AML-193 (cell line): ENCODE measurements at regions not wholly inside any gene's neighbourhood (a gene's known extent, or its start where the extent isn't known, plus 50 kb on each side); places are given as distances from the start of the nearest gene placed in this dataset.
"Not testable (repeated sequence)": the region's sequence is repeated elsewhere in the genome, so short reads cannot be mapped to it uniquely, and the experiment has no call there.

Source experiments
- DNase-seq, 2 experiments: peaks; one replicate each; lab custom pipeline; 2025; lab: John Stamatoyannopoulos, UW

DNA sequence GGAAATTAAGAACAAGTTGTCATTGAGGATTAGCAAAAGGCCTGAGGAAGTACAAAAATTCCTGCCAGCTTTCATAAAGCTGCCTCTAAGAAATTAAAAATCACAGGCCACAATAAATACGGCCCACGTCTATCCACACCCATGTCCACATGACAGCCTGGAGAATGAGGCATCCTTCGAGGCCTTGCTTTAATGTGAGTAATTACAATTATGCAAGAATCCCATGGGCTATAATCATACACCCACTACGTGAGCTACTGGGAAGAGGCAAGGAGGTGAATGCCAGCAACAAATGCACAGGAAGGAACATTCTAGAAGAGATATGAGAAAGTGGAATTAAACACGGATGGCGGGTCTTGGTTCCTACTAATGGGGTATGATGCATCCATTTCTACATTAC lies 65.4 kb upstream of the ZFHX3 start:
- no peak for DNase-seq

DNA sequence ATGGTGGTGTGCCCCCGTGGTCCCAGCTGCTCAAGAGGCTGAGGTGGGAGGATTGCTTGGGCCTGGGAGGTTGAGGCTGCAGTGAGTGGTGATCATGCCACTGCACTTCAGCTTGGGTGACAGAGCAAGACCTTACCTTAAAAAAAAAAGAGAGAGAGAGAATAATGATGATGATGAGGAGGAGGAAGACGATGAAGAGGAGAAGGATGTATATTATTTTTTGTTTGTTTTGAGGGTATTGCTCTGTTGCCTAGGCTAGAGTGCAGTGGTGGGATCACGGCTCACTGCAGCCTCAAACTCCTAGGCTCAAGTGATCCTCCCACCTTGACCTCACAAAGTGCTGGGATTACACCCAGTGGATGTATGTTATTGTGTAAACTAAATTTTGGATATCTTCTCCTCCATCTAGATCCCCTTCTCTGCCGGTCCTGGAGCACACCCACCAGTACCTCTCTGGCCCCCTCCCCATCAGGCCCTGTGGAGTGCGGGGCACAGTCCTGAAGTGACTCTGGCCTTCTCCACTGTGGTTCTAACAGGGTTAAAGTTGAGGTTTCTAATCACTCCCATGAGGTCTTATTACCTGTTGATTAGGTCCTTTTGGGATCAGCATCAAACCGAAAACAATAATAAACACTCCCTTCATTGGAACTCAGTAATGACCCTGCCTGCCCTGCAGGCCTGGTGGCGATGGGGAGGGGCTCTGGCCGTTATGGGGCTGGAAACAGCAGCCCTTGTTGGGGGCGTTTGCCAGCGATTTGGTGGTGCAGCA lies 60.5 kb upstream of the ZFHX3 start:
- no peak for DNase-seq

DNA sequence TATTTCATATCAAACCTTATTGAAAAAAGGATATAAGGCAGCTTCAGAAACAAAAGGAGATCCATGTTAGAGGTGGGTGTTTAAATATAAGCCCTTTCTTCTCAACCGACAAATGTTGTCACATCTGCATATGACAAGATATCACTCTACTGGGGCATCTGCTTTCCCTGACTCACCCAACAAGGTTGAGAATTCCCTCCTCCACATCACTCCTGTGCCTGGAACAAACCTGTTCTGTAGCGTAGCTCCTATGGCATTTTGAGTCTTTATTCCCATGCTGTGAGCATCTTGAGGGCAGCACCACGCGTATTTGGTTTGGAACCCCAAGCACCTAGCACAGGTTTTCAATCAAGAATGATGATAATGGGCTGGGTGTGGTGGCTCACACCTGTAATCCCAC lies 59.4 kb upstream of the ZFHX3 start:
- DNase-seq = no peak

DNA sequence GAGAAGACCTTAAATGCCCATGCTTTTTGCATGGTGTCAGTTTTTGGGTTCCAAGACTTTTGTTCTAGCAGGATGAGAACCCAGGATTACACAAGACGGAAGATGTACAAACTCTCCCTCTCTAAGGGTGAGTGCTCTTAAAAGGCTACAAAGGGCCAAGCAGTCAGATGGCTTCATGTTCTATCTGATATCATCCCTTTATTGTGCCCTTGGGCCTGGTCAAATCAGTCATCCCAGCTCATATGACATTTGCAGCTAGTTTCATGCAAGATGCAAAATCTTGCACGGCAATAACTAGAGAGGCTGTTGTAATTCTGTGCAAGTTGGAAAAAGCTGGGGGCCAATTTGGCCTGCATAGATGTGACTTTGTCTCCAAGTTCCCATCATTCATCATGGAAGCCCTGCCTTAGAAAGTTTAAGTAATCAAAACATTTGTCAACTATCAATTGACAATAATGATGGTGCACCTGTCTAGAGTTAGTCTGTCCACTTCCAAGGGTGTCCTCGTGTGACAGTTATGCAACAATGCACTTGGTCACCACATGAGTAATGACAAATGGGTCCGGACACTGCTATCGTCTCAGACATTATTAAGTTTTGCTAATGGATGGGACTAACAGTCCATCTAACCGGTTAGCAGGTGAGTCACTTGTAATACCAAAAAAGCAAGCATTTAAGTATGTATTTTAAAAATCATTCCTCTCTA lies 58.6 kb upstream of the ZFHX3 start:
- no peak for DNase-seq

DNA sequence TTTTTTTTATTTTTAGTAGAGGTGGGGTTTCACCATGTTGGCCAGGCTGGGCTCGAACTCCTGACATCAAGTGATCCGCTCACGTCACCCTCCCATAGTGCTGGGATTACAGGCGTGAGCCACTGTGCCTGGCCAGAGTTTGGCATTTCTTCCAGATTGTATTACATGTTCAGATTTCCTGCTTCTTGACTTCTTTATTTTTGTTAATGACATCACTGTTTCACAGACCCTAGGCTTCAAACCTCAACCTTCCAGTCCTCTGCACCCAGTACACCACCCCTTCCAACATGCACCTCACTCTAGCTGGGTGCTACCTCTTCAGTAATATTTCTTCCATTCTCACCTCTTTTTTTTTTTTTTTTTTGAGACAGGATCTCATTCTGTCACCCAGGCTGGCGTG lies 53.6 kb upstream of the ZFHX3 start:
- no peak for DNase-seq

DNA sequence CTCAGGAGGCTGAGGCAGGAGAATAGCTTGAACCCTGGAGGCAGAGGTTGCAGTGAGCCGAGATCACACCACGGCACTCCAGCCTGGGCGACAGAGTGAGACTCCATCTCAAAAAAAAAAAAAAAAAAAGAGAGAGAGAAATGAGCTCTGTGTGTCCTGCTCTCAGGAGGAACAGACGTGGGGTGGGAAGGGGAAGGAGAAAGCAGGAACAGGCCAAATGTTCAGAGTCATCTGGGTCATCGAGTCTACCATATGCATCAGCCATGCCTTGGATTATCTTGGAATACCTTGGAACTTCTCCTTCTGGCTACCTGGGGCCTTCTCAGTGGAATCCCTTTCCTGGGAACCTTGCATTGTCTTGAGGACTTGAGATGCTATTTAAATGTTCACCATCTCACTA lies 51.7 kb upstream of the ZFHX3 start:
- not testable (repeated sequence) for DNase-seq
